Vagina (tissue), 2 donors: ENCODE measurements at regions not wholly inside any gene's neighbourhood (a gene's known extent, or its start where the extent isn't known, plus 50 kb on each side); places are given as distances from the start of the nearest gene placed in this dataset.

Source experiments
- POLR2A ChIP-seq, 2 donors: fragments of 450-650 bp; IDR thresholded peaks; one replicate each; pipeline ENCODE4 v1.6.1; 2017; ENCODE audit warnings: antibody characterized with exemption in 2 of 2, mild to moderate bottlenecking in 2 of 2, moderate library complexity in 2 of 2
- TF ChIP-seq, protein P1 (sequence below), 3 experiments: fragments of 450-650 bp in 2 of 3; fragments of 200-600 bp in 1 of 3; sonication (generic) in 1 of 3; IDR thresholded peaks; one replicate each; pipeline ENCODE4 v1.5.1; 2017 to 2019; ENCODE audit warnings: antibody characterized with exemption in 3 of 3, mild to moderate bottlenecking in 2 of 3, moderate library complexity in 2 of 3

DNA sequence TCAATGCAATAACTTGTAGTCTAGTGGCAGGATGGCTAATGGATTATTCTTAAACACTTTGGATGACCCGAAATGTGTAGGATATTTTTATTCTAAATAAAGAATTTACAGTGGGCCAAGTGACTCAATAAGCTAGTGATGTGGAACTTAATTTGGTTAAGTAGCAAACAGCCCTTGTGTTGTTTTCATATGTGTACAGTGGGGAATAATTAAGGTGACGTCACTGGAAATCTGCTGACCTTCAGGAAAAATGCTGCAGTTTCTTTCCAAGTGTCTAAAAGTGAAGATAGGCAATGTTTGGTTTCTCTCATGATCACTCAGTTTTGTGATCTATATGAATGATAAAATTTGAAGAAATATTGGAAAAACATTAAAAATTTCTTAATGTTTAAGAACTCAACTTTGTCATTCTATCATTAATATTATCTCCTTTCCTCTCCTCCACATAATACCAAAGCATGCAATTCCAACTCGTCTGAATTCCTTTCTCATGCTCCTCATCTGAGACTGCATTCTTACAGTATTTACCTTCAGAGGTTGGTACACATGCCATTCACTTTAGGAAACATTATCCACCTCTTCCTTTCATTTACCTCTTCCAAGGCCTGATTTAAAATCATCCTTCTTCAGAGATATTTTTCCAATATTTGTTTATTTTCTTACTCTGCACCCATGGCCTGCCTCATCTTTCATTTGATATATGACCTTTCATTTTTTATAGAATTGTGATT lies 414.6 kb upstream of the ARPP21 start:
- TF ChIP-seq, protein P1, sequence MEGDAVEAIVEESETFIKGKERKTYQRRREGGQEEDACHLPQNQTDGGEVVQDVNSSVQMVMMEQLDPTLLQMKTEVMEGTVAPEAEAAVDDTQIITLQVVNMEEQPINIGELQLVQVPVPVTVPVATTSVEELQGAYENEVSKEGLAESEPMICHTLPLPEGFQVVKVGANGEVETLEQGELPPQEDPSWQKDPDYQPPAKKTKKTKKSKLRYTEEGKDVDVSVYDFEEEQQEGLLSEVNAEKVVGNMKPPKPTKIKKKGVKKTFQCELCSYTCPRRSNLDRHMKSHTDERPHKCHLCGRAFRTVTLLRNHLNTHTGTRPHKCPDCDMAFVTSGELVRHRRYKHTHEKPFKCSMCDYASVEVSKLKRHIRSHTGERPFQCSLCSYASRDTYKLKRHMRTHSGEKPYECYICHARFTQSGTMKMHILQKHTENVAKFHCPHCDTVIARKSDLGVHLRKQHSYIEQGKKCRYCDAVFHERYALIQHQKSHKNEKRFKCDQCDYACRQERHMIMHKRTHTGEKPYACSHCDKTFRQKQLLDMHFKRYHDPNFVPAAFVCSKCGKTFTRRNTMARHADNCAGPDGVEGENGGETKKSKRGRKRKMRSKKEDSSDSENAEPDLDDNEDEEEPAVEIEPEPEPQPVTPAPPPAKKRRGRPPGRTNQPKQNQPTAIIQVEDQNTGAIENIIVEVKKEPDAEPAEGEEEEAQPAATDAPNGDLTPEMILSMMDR (IDR thresholded peaks at IDR 0.05): no peak
- TF ChIP-seq POLR2A (IDR thresholded peaks at IDR 0.05): no peak
